ENCODE measurements at regions not wholly inside any gene's neighbourhood (a gene's known extent, or its start where the extent isn't known, plus 50 kb on each side); places are given as distances from the start of the nearest gene placed in this dataset.

DNA sequence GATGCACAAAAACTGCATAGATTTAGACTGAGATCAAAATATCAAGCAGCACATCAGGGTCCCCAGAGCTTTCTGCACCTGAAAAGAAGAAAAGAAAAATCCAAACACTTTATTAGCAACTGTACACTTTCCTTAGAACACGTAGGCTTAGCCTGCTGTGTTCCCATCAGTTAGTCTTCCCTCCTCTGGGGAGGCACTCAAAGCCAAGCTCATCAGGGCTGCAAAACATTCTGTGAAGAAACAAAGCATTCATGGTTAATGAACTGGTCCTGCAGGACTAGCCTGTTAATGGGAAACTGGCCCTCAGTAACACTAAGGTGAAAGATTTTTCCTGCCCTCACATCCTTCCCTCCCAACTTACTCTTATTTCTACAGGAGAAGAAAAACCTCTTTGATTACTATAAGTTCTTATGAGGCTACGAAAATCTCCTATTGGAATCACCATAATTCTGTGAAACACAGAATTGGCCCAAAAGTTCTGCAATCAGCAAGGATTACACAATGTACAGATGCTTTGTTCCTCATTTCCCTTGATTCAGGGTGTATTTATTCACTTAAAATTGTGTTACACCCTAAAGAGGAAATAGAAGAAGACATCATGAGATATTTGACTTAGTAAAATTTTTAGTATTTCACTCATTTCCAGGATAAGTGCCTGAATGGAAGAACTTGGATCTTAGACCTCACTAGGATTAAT lies 901.0 kb upstream of the MAP3K7 start:
- TF ChIP-seq SUZ12 (IDR thresholded peaks at IDR 0.05; ENCODE audit: extremely low read depth, insufficient read depth, insufficient read length) (no peak), YY1 (IDR thresholded peaks at IDR 0.05; ENCODE audit: insufficient read depth, insufficient read length) (no peak)
